Hepatocyte (in vitro differentiated cells): ENCODE measurements at regions not wholly inside any gene's neighbourhood (a gene's known extent, or its start where the extent isn't known, plus 50 kb on each side); places are given as distances from the start of the nearest gene placed in this dataset.

Experiments used
- DNase-seq: peaks from one replicate; pipeline ENCODE4 v3.0.0-alpha.2; 2016; ENCODE audit warnings: low spot score
- H2AFZ ChIP-seq: fragments of 200-600 bp; sonication (generic); 2 replicates; pipeline ENCODE4 v1.6.0; 2016; ENCODE audit warnings: antibody characterized with exemption, mild to moderate bottlenecking
- H3K27ac ChIP-seq: fragments of 200-600 bp; sonication (generic); 2 replicates; pipeline ENCODE4 v1.5.1; 2016; ENCODE audit warnings: mild to moderate bottlenecking
- H3K27me3 ChIP-seq: fragments of 200-600 bp; sonication (generic); 2 replicates; pipeline ENCODE4 v1.6.1; 2016
- H3K36me3 ChIP-seq: fragments of 200-600 bp; sonication (generic); replicated peaks from 2 replicates; pipeline ENCODE4 v1.5.1; 2016; ENCODE audit warnings: low read depth; ENCODE audit not compliant: insufficient read depth
- H3K4me1 ChIP-seq: fragments of 200-600 bp; sonication (generic); 2 replicates; pipeline ENCODE4 v1.5.1; 2016; ENCODE audit warnings: mild to moderate bottlenecking, moderate library complexity; ENCODE audit not compliant: insufficient read depth
- H3K4me2 ChIP-seq: fragments of 200-600 bp; sonication (generic); 2 replicates; pipeline ENCODE4 v1.6.0; 2016
- H3K4me3 ChIP-seq: fragments of 200-600 bp; sonication (generic); 2 replicates; pipeline ENCODE4 v1.5.1; 2016; ENCODE audit warnings: mild to moderate bottlenecking
- H3K79me2 ChIP-seq: fragments of 200-600 bp; sonication (generic); 2 replicates; pipeline ENCODE4 v1.6.0; 2017; ENCODE audit warnings: mild to moderate bottlenecking
- H3K9me2 ChIP-seq: fragments of 200-600 bp; sonication (generic); replicated peaks from 2 replicates; pipeline ENCODE4 v1.6.0; 2017; ENCODE audit warnings: mild to moderate bottlenecking; ENCODE audit not compliant: insufficient read depth
- H3K9me3 ChIP-seq: fragments of 200-600 bp; sonication (generic); 2 replicates; pipeline ENCODE4 v1.5.1; 2016; ENCODE audit warnings: low read depth, mild to moderate bottlenecking
- H4K20me1 ChIP-seq: fragments of 200-600 bp; sonication (generic); 2 replicates; pipeline ENCODE4 v1.6.0; 2016; ENCODE audit warnings: mild to moderate bottlenecking; ENCODE audit not compliant: insufficient read depth, poor library complexity, severe bottlenecking
- EZH2 ChIP-seq: fragments of 200-600 bp; sonication (generic); IDR thresholded peaks from 2 replicates; pipeline ENCODE4 v1.6.1; 2016; ENCODE audit warnings: antibody characterized with exemption, mild to moderate bottlenecking, borderline replicate concordance
- EZH2phosphoT487 ChIP-seq: fragments of 200-600 bp; sonication (generic); IDR thresholded peaks from one replicate; pipeline ENCODE4 v1.6.1; 2018; ENCODE audit warnings: antibody characterized with exemption, mild to moderate bottlenecking, low read depth, moderate library complexity; ENCODE audit not compliant: unreplicated experiment, severe bottlenecking
- WGBS: methylation state at CpG from one replicate; pipeline ENCODE4 v1.1.6; 2016; ENCODE audit warnings: low lambda C conversion rate; ENCODE audit errors: missing lambda C conversion rate; 5-methylcytosine and 5-hydroxymethylcytosine counted together
- TF ChIP-seq, protein P1 (sequence below): fragments of 200-600 bp; sonication (generic); IDR thresholded peaks from 2 replicates; pipeline ENCODE4 v1.5.1; 2016; ENCODE audit warnings: antibody characterized with exemption, mild to moderate bottlenecking; ENCODE audit not compliant: poor library complexity

DNA sequence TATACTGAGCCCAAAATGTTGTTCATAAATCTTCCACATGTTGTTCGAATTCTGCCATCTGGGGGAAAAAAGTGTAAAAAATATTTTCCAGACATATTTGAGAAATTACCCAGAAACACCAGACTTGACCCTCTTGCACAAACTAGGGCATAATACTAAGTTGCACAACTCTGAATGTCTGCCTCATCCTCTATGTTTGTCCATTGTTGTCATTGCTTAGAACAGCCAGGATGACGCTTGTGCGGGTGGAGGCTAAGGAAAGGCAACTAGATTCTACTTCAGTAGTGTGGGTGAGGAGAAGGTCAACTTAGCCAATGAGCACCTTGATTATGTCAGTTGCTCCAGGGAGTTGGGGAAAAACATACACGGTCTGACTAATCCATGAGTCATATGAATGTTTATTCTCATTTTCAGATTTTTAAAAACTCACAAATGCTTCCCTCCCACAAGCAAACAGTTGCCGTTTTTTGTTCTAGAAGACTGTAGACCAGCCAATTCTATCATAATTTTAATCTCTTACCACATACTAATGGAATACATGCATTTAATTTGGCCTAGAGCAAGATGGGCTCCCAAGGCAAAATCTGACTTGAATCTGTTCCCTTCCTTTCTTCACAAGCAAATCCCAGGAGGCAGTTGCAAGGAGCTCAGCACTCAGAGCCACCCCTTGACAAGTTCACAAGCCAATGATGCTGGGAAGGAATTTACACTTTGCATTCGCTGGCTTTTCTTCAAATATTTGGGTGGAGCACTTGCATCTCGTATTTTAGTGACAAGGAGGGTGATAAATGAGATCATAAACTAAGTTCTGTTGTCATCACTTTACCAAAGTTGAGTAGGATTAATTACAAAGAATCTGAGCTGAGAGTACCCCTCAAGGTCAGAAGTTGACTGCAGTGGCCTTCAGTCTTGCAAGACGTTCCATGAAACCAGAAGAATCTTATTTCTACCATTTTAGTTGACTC lies 163.2 kb upstream of the TWIST2 start:
- Histone ChIP-seq H3K9me2 (no peaks in the 10 kb centered on the region), H3K27me3 (no peaks in the 10 kb centered on the region), H3K4me2 (no peak overlapping the region), H2AFZ (no peak overlapping the region), H3K79me2 (no peaks in the 10 kb centered on the region), H3K27ac (peak overlapping the region; percentile 38), H3K9me3 (no peaks in the 10 kb centered on the region), H3K4me3 (no peak overlapping the region), H3K4me1 (peaks cover 4% of the 10 kb centered on the region), H4K20me1 (no peaks in the 10 kb centered on the region), H3K36me3 (no peaks in the 10 kb centered on the region)
- TF ChIP-seq EZH2phosphoT487, result no peak
- 61% methylated on average over 8 of the region's 8 CpGs for WGBS
- peak; percentile 79 for DNase-seq

DNA sequence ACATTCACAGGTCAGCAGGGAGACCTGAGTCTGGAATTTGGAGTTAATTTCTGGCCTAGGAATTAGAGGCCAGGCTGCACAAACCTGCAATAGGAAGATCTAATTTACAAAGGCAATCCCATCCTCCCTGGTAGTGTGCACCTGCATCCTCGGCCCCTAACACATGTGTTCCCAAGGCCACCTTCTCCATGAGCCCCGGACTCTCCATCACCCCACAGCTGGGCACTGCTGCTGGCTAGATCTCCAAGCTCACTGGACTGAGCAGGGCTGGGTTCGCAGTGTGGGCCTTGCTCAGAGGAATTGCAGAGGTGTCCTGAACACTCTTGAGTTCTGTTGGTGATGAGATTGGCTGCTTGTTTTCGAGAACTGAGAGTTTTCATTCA lies 162.6 kb upstream of the TWIST2 start:
- no peaks in the 10 kb centered on the region for H3K27me3 ChIP-seq
- H3K4me3 ChIP-seq, result no peak overlapping the region
- no peaks in the 10 kb centered on the region for H3K9me3 ChIP-seq
- 100% methylated on average over 4 of the region's 4 CpGs for WGBS
- no peaks in the 10 kb centered on the region for H4K20me1 ChIP-seq
- H3K9me2 ChIP-seq, result no peaks in the 10 kb centered on the region
- no peak overlapping the region for H3K27ac ChIP-seq
- H3K36me3 ChIP-seq, result no peaks in the 10 kb centered on the region
- H2AFZ ChIP-seq, result no peak overlapping the region
- H3K4me1 ChIP-seq, result peaks cover 4% of the 10 kb centered on the region
- H3K79me2 ChIP-seq, result no peaks in the 10 kb centered on the region
- DNase-seq, result no peak
- TF ChIP-seq EZH2, result no peak
- TF ChIP-seq, protein P1, sequence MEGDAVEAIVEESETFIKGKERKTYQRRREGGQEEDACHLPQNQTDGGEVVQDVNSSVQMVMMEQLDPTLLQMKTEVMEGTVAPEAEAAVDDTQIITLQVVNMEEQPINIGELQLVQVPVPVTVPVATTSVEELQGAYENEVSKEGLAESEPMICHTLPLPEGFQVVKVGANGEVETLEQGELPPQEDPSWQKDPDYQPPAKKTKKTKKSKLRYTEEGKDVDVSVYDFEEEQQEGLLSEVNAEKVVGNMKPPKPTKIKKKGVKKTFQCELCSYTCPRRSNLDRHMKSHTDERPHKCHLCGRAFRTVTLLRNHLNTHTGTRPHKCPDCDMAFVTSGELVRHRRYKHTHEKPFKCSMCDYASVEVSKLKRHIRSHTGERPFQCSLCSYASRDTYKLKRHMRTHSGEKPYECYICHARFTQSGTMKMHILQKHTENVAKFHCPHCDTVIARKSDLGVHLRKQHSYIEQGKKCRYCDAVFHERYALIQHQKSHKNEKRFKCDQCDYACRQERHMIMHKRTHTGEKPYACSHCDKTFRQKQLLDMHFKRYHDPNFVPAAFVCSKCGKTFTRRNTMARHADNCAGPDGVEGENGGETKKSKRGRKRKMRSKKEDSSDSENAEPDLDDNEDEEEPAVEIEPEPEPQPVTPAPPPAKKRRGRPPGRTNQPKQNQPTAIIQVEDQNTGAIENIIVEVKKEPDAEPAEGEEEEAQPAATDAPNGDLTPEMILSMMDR, result no peak
- TF ChIP-seq EZH2phosphoT487, result no peak
- H3K4me2 ChIP-seq, result no peak overlapping the region

DNA sequence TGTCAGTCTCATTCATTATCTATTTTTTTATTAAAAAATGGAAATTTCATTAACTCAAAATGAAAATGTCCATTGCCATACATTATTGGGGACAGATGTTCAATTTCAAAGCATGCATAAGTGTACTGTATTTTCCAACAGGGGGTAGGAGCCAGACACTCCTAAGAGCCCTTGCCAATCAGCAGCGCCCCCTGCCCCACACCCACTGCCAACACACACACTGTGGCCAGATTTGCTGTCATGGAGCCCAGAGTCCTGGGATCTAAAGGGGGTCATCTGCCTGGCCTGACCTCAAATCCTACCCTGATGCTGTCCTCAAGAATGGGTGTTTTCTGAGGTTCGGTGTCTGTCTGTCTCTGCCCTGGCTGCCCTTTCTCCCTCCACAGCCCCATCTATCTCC lies 162.2 kb upstream of the TWIST2 start:
- Histone ChIP-seq H3K4me3 (no peak overlapping the region), H3K27me3 (no peaks in the 10 kb centered on the region), H2AFZ (no peak overlapping the region), H3K9me2 (no peaks in the 10 kb centered on the region), H3K4me2 (no peak overlapping the region), H3K9me3 (no peaks in the 10 kb centered on the region), H4K20me1 (no peaks in the 10 kb centered on the region), H3K36me3 (no peaks in the 10 kb centered on the region), H3K27ac (no peak overlapping the region), H3K4me1 (peaks cover 4% of the 10 kb centered on the region), H3K79me2 (no peaks in the 10 kb centered on the region)
- whole genome bisulfite sequencing, result 76% methylated on average over 2 of the region's 2 CpGs
- DNase-seq, result no peak
- TF ChIP-seq EZH2 (no peak), EZH2phosphoT487 (no peak)
- TF ChIP-seq, protein P1, result no peak

DNA sequence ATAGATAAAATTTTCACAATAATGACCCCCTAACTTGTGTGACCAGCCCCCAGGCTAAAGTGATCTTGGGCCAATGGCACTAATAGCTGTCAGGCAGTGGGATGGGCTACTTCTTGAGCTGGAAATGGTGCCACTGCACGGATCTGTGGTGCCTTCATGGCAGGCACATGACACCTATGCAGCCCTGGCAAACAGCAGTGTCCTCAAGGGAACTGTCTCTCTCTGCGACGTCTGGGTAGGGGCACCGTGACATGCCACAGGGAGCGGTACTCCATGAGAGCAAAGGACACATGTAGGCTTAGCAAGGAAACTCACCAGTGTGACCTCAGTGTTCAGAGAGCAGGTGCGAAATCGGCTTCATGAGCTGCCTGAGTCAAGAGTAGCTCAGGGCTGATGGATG lies 161.7 kb upstream of the TWIST2 start:
- Histone ChIP-seq H3K9me2 (no peaks in the 10 kb centered on the region), H3K36me3 (no peaks in the 10 kb centered on the region), H3K4me3 (no peak overlapping the region), H3K4me2 (no peak overlapping the region), H3K4me1 (peaks cover 4% of the 10 kb centered on the region), H3K27ac (no peak overlapping the region), H3K79me2 (no peaks in the 10 kb centered on the region), H2AFZ (no peak overlapping the region), H4K20me1 (no peaks in the 10 kb centered on the region), H3K27me3 (no peaks in the 10 kb centered on the region), H3K9me3 (no peaks in the 10 kb centered on the region)
- no peak for TF ChIP-seq EZH2
- TF ChIP-seq EZH2phosphoT487, result no peak
- TF ChIP-seq, protein P1, result no peak
- 94% methylated on average over 7 of the region's 7 CpGs for WGBS
- no peak for DNase-seq
